Astrocyte (in vitro differentiated cells and primary cell): ENCODE measurements at regions not wholly inside any gene's neighbourhood (a gene's known extent, or its start where the extent isn't known, plus 50 kb on each side); places are given as distances from the start of the nearest gene placed in this dataset.

Experiments
- CTCF ChIP-seq: IDR thresholded peaks from 2 replicates; pipeline ENCODE4 v1.5.1; 2011; ENCODE audit warnings: low read depth, mild to moderate bottlenecking, inconsistent platforms, low read length, moderate library complexity; ENCODE audit not compliant: insufficient read depth
- EZH2 ChIP-seq: IDR thresholded peaks from 2 replicates; pipeline ENCODE4 v1.6.1; 2012; ENCODE audit warnings: mild to moderate bottlenecking, low read length, inconsistent platforms; ENCODE audit not compliant: insufficient read depth

DNA sequence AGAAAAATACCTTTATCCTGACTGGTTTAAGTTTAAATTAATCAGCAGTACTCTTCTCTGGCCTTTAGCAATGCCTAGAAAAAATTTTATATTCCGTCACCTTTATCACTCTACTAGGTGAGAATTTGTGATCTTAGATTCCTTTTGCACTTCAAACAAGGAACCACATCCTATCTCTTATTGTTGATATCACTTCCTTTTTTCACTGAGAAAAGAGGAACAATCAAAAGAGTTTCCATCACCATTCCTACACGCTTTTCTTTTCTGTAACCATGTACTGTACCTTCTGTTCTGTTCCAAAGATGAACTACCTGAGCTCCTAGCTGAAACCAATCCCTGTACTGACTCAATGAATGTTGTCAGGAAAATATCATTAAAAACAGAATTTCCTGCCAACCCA lies 1379.0 kb upstream of the MIR17HG start:
- TF ChIP-seq CTCF (no peak), EZH2 (no peak)
